Loucy (cell line): ENCODE measurements at regions not wholly inside any gene's neighbourhood (a gene's known extent, or its start where the extent isn't known, plus 50 kb on each side); places are given as distances from the start of the nearest gene placed in this dataset.

Source experiments
- CTCF ChIP-seq: fragments of 200-600 bp; sonication (generic); conservative IDR thresholded peaks from 2 replicates; pipeline ENCODE4 v1.5.1; 2014; ENCODE audit warnings: mild to moderate bottlenecking, antibody characterized with exemption, low read length
- EZH2phosphoT487 ChIP-seq: fragments of 200-600 bp; IDR thresholded peaks from 2 replicates; pipeline ENCODE4 v1.6.1; 2018; ENCODE audit warnings: antibody characterized with exemption, mild to moderate bottlenecking, moderate library complexity, borderline replicate concordance

DNA sequence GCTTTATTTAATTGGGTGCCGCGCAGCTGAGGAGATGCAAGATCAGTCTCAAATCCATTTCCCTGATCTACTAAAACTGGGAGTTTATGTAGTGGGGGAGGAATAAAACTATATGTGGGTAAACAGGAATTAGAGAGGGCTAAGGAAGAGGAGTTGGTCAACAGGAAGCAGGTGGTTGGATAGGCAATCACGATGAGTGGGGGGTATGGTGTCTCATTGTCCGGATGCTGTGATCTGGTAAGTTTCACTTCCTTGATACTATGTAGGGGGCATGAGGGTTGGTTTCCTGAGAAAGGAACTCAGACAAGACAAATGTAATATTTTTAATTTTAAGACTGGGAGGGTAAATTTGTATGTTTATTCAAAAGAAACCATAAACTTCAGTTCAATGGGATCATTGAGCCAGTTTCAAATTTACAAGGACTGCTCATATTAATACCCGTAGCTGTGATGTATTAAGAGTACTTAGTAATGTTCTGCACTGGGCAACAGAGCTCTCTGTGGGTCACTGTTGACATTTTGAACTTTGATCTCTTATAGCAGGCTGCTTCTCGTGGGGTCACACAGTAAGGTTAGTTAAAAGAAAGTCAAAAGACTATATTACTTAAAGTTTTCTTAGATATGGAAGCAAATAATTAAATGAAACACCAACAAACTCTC is 786.2 kb upstream of the FBXO33 start:
- TF ChIP-seq CTCF (no peak), EZH2phosphoT487 (no peak)
